ENCODE measurements at regions not wholly inside any gene's neighbourhood (a gene's known extent, or its start where the extent isn't known, plus 50 kb on each side); places are given as distances from the start of the nearest gene placed in this dataset.

GRCh38 chr11:92409355-92409754 is 184.7 kb downstream of the FAT3 start:
- no peak overlapping the region for H3K4me3 ChIP-seq (ENCODE audit: low read depth, low read length)
- CTCF ChIA-PET = no interaction called here
- no peak for DNase-seq (ENCODE audit: low read depth, low spot score)
- TF ChIP-seq, protein P1, sequence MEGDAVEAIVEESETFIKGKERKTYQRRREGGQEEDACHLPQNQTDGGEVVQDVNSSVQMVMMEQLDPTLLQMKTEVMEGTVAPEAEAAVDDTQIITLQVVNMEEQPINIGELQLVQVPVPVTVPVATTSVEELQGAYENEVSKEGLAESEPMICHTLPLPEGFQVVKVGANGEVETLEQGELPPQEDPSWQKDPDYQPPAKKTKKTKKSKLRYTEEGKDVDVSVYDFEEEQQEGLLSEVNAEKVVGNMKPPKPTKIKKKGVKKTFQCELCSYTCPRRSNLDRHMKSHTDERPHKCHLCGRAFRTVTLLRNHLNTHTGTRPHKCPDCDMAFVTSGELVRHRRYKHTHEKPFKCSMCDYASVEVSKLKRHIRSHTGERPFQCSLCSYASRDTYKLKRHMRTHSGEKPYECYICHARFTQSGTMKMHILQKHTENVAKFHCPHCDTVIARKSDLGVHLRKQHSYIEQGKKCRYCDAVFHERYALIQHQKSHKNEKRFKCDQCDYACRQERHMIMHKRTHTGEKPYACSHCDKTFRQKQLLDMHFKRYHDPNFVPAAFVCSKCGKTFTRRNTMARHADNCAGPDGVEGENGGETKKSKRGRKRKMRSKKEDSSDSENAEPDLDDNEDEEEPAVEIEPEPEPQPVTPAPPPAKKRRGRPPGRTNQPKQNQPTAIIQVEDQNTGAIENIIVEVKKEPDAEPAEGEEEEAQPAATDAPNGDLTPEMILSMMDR (IDR thresholded peaks at IDR 0.05; ENCODE audit: insufficient read depth, low read length, missing control alignments) = no peak
- POLR2A ChIA-PET = no interaction called here

GRCh38 chr11:92409956-92410355 is 185.3 kb downstream of the FAT3 start:
- TF ChIP-seq, protein P1 (IDR thresholded peaks at IDR 0.05; ENCODE audit: insufficient read depth, low read length, missing control alignments) = no peak
- ChIA-PET POLR2A (no interaction called here), CTCF (no interaction called here)
- no peak overlapping the region for H3K4me3 ChIP-seq (ENCODE audit: low read depth, low read length)
- DNase-seq (ENCODE audit: low read depth, low spot score) = no peak

DNA sequence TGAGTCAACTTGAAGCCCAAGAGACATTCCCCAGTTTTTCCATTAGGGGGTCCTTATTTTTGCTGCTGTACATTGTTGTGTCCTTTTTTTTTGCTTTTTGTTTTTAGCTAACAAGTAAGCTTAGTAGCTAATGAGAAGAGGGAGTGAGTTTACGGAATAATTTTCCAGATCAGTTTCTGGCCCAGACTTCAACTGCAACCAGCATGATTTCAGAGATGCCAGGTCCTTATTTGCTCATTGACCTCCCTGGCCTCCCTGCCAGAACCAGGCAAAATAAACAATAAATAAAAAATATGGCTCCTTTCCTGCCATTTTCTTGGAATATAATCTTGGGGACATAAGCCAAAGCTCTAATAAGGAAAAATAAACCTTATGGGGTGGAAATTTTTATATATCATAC is 185.9 kb downstream of the FAT3 start:
- ChIA-PET CTCF (no interaction called here), POLR2A (no interaction called here)
- no peak for DNase-seq (ENCODE audit: low read depth, low spot score)
- TF ChIP-seq, protein P1 (IDR thresholded peaks at IDR 0.05; ENCODE audit: insufficient read depth, low read length, missing control alignments) = no peak
- no peak overlapping the region for H3K4me3 ChIP-seq (ENCODE audit: low read depth, low read length)

GRCh38 chr11:92411431-92411830 is 186.8 kb downstream of the FAT3 start:
- H3K4me3 ChIP-seq (ENCODE audit: low read depth, low read length) = no peak overlapping the region
- DNase-seq (ENCODE audit: low read depth, low spot score) = no peak
- ChIA-PET POLR2A (no interaction called here), CTCF (no interaction called here)
- TF ChIP-seq, protein P1 (IDR thresholded peaks at IDR 0.05; ENCODE audit: insufficient read depth, low read length, missing control alignments) = no peak

- TF ChIP-seq, protein P1 (IDR thresholded peaks at IDR 0.05; ENCODE audit: insufficient read depth, low read length, missing control alignments) = no peak
- no peak for DNase-seq (ENCODE audit: low read depth, low spot score)
- ChIA-PET POLR2A (no interaction called here), CTCF (no interaction called here)
- H3K4me3 ChIP-seq (ENCODE audit: low read depth, low read length) = no peak overlapping the region
Measured at GRCh38 chr11:92413757-92414513, 189.3 kb downstream of the FAT3 start.

- no peak overlapping the region for H3K4me3 ChIP-seq (ENCODE audit: low read depth, low read length)
- TF ChIP-seq, protein P1 (IDR thresholded peaks at IDR 0.05; ENCODE audit: insufficient read depth, low read length, missing control alignments) = no peak
- no peak for DNase-seq (ENCODE audit: low read depth, low spot score)
- POLR2A ChIA-PET = no interaction called here
- CTCF ChIA-PET = no interaction called here
Measured at GRCh38 chr11:92416971-92417725, 192.5 kb downstream of the FAT3 start.

All from AG04449 (cell line).